Thoracic aorta (tissue), 2 donors: ENCODE measurements at regions not wholly inside any gene's neighbourhood (a gene's known extent, or its start where the extent isn't known, plus 50 kb on each side); places are given as distances from the start of the nearest gene placed in this dataset.
"Not testable (repeated sequence)": the region's sequence is repeated elsewhere in the genome, so short reads cannot be mapped to it uniquely, and the experiment has no call there.

ENCODE experiments used
- ATAC-seq: fragments of 150-250 bp; one replicate; pipeline ENCODE4 v1.8.0; 2017; ENCODE audit warnings: low read depth; ENCODE audit not compliant: insufficient number of reproducible peaks, low FRiP score
- DNase-seq: peaks from one replicate; pipeline ENCODE4 v3.0.0-alpha.2; 2020; ENCODE audit warnings: low spot score
- H3K27ac ChIP-seq, 2 donors: fragments of 200-600 bp; sonication (generic); 1 replicate in 1 of 2; 2 replicates in 1 of 2; pipeline ENCODE4 v1.5.1; 2016; ENCODE audit warnings: mild to moderate bottlenecking in 2 of 2, moderate library complexity in 2 of 2
- H3K27me3 ChIP-seq: fragments of 200-600 bp; sonication (generic); replicated peaks from 2 replicates; pipeline ENCODE4 v1.6.0; 2016; ENCODE audit warnings: mild to moderate bottlenecking; ENCODE audit not compliant: insufficient read depth
- H3K36me3 ChIP-seq: fragments of 200-600 bp; sonication (generic); one replicate; pipeline ENCODE4 v1.5.1; 2016
- H3K4me1 ChIP-seq, 2 donors: fragments of 200-600 bp; sonication (generic); 1 replicate in 1 of 2; 2 replicates in 1 of 2; pipeline versions ENCODE4 v1.5.1 to v1.6.0; 2016; ENCODE audit warnings: low read depth in 2 of 2, mild to moderate bottlenecking in 1 of 2; ENCODE audit not compliant: control insufficient read depth in 1 of 2
- H3K4me3 ChIP-seq: fragments of 200-600 bp; sonication (generic); 2 replicates; pipeline ENCODE4 v1.5.1; 2016; ENCODE audit warnings: mild to moderate bottlenecking
- H3K9me3 ChIP-seq: fragments of 200-600 bp; sonication (generic); 2 replicates; pipeline ENCODE4 v1.5.1; 2016
- CTCF ChIP-seq: fragments of 200-600 bp; sonication (generic); IDR thresholded peaks from one replicate; pipeline ENCODE4 v1.5.1; 2019; ENCODE audit warnings: antibody characterized with exemption

DNA sequence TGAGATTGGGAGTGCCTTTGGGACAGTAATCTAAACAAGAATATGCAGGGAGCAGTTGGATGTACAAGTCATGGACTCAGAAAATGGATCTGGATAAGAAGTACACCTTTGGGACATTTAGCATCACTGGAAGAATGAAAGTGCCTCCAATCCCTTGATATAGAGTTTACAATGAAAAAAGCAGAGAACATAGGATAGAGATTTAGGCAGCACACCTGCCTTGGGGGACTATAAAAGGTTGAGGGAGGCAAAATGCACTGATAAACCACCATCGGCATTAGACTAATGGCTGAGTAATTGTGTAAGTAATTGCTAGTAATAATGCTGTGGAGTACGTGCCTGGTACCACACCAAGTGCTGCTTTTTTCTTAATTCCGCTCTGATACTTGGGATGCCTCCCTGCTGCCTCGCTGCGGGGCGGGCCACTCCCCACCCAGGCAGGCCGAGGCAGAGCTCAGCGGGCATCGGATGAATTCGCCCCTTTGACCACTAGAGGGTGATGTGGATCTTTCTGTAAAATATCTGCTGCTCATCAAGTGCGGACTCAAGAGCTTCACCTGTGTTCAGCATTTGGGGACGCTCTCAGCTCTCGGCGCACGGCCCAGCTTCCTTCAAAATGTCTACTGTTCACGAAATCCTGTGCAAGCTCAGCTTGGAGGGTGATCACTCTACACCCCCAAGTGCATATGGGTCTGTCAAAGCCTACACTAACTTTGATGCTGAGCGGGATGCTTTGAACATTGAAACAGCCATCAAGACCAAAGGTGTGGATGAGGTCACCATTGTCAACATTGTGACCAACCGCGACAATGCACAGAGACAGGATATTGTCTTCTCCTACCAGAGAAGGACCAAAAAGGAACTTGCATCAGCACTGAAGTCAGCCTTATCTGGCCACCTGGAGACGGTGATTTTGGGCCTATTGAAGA, 99.9 kb downstream of the ANKRD18B start:
- Histone ChIP-seq H3K9me3 (no peaks in the 10 kb centered on the region), H3K27ac (no peak overlapping the region), H3K27me3 (no peaks in the 10 kb centered on the region), H3K4me1 (no peaks in the 10 kb centered on the region), H3K36me3 (no peaks in the 10 kb centered on the region), H3K4me3 (no peak overlapping the region)
- peak; percentile 84 for TF ChIP-seq CTCF
- DNase-seq, result peak; percentile 11
- peak; percentile 81 for ATAC-seq

GRCh38 chr9:33628318-33628717, 104.3 kb downstream of the ANKRD18B start:
- not testable (repeated sequence) for H3K9me3 ChIP-seq, H3K4me1 ChIP-seq, H3K27ac ChIP-seq, H3K27me3 ChIP-seq, H3K36me3 ChIP-seq, H3K4me3 ChIP-seq, ATAC-seq, DNase-seq

DNA sequence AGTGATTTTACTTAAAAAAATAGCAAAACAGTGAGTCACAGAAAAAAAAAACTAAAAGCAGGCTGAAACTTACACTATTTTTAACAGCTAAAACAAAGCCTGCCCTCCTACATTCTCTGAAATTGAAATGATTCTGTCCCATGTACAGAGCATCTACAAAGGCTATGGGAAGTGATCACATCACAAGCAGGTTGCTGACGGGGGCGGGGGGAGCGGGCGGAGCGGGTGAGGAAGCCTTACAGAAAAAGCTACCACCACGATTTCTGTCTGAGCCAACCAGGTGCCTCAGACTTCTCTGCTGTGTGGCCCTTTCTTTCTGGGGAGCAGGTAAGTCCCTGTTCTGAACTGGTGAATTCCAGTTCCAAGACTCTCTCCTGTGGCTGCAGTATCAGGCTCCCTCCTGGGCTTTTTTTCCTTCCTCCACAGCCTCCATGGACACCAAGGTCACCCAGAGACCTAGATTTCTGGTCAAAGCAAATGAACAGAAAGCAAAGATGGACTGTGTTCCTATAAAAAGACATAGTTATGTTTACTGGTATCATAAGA, 104.9 kb downstream of the ANKRD18B start:
- Histone ChIP-seq H3K4me3 (no peak overlapping the region), H3K27ac (no peak overlapping the region)
- ATAC-seq, result no peak

GRCh38 chr9:33633636-33634035, 109.6 kb downstream of the ANKRD18B start:
- DNase-seq, result no peak
- Histone ChIP-seq H3K9me3 (no peaks in the 10 kb centered on the region), H3K36me3 (no peaks in the 10 kb centered on the region), H3K27ac (no peak overlapping the region), H3K27me3 (no peaks in the 10 kb centered on the region), H3K4me1 (no peaks in the 10 kb centered on the region), H3K4me3 (no peak overlapping the region)
- no peak for TF ChIP-seq CTCF
- no peak for ATAC-seq

More for the DNA sequence above, 104.9 kb downstream of the ANKRD18B start:
- DNase-seq, result no peak
- no peaks in the 10 kb centered on the region for H3K4me1 ChIP-seq
- no peak for TF ChIP-seq CTCF
- no peaks in the 10 kb centered on the region for H3K27me3 ChIP-seq
- H3K36me3 ChIP-seq, result no peaks in the 10 kb centered on the region
- no peaks in the 10 kb centered on the region for H3K9me3 ChIP-seq

DNA sequence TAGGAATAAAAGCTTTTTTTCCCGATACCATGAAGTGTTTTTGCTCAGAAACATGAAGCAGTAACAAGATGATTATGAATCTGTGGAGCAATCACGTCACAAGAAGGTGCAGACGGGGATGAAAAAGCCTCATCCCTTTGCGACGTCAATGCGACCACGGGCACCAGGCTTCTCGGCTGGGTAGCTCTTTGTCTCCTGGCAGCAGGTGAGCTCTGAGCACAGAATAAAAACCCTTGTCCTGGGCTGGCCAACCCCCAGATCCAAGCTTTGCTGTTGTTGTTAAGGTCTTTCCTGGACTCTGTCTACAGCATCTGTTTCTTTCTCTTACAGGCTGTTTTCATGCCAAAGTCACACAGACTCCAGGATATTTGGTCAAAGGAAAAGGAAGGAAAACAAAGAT, 113.8 kb downstream of the ANKRD18B start:
- no peak overlapping the region for H3K4me3 ChIP-seq
- TF ChIP-seq CTCF, result no peak
- H3K4me1 ChIP-seq, result no peaks in the 10 kb centered on the region
- H3K36me3 ChIP-seq, result no peaks in the 10 kb centered on the region
- ATAC-seq, result no peak
- H3K27me3 ChIP-seq, result no peaks in the 10 kb centered on the region
- DNase-seq, result no peak
- no peak overlapping the region for H3K27ac ChIP-seq
- H3K9me3 ChIP-seq, result no peaks in the 10 kb centered on the region
